Transverse colon (tissue), 4 donors: ENCODE measurements at regions not wholly inside any gene's neighbourhood (a gene's known extent, or its start where the extent isn't known, plus 50 kb on each side); places are given as distances from the start of the nearest gene placed in this dataset.
"Not testable (repeated sequence)": the region's sequence is repeated elsewhere in the genome, so short reads cannot be mapped to it uniquely, and the experiment has no call there.

Source experiments
- DNase-seq: peaks from one replicate; pipeline ENCODE4 v3.0.0-alpha.2; 2019
- H3K27ac ChIP-seq, 4 donors: fragments of 200-600 bp; sonication (generic); 2 replicates each; pipeline ENCODE4 v1.5.1; 2016 to 2018; ENCODE audit warnings: inconsistent platforms in 4 of 4
- H3K27me3 ChIP-seq: fragments of 200-600 bp; sonication (generic); 2 replicates; pipeline ENCODE4 v1.5.1; 2017; ENCODE audit warnings: inconsistent platforms
- H3K36me3 ChIP-seq, 4 donors: fragments of 200-600 bp; sonication (generic); 2 replicates each; pipeline ENCODE4 v1.5.1; 2017 to 2019; ENCODE audit warnings: inconsistent platforms in 4 of 4
- H3K4me1 ChIP-seq, 4 donors: fragments of 200-600 bp; sonication (generic); 2 replicates each; pipeline ENCODE4 v1.5.1; 2017 to 2020; ENCODE audit warnings: inconsistent platforms in 4 of 4
- H3K4me3 ChIP-seq, 4 donors: fragments of 200-600 bp; sonication (generic); 1 replicate in 1 of 4; 2 replicates in 3 of 4; pipeline versions ENCODE4 v1.5.1 to v1.6.1; 2017 to 2019; ENCODE audit warnings: inconsistent platforms in 4 of 4
- H3K9me3 ChIP-seq, 2 donors: fragments of 200-600 bp; sonication (generic); 2 replicates each; pipeline ENCODE4 v1.5.1; 2017 to 2019; ENCODE audit warnings: inconsistent platforms in 2 of 2
- EP300 ChIP-seq: sonication (generic); formaldehyde crosslinking; IDR thresholded peaks from one replicate; pipeline ENCODE4 v1.6.1; 2017; ENCODE audit warnings: antibody characterized with exemption, low read depth
- POLR2A ChIP-seq: fragments of 450-650 bp; IDR thresholded peaks from one replicate; pipeline ENCODE4 v1.6.1; 2016; ENCODE audit warnings: antibody characterized with exemption, mild to moderate bottlenecking, moderate library complexity
- POLR2AphosphoS5 ChIP-seq, 3 donors: sonication (generic); formaldehyde crosslinking; IDR thresholded peaks; one replicate each; pipeline ENCODE4 v1.6.1; 2016; ENCODE audit warnings: antibody characterized with exemption in 3 of 3
- WGBS, 2 donors: methylation state at CpG; one replicate each; pipeline ENCODE4 v1.1.5; 2018; ENCODE audit warnings: low coverage in 1 of 2; 5-methylcytosine and 5-hydroxymethylcytosine counted together
- in situ Hi-C, 4 donors: fragments of 200-750 bp; cut with MboI; loops; one replicate each; pipeline versions ENCODE4 v1.15.0 to v1.15.1; 2017; ENCODE audit warnings: low sequenced_read_pairs in 3 of 4, low pct_ligation_motif_present in 1 of 4, low pct_unique_long_range_greater_than_20kb in 1 of 4
- intact Hi-C: fragments of 100-400 bp; cut with DNase I; formaldehyde crosslinking; loops from one replicate; pipeline ENCODE4 v1.15.1; 2023; ENCODE audit warnings: low total_unique reads
- TF ChIP-seq, protein P1 (sequence below), 5 experiments: fragments of 200-600 bp in 3 of 5; fragments of 450-650 bp in 2 of 5; sonication (generic) in 3 of 5; IDR thresholded peaks; 1 replicate in 2 of 5; 2 replicates in 3 of 5; pipeline ENCODE4 v1.5.1; 2016 to 2017; ENCODE audit warnings: antibody characterized with exemption in 5 of 5, inconsistent platforms in 3 of 5, mild to moderate bottlenecking in 2 of 5, moderate library complexity in 1 of 5

DNA sequence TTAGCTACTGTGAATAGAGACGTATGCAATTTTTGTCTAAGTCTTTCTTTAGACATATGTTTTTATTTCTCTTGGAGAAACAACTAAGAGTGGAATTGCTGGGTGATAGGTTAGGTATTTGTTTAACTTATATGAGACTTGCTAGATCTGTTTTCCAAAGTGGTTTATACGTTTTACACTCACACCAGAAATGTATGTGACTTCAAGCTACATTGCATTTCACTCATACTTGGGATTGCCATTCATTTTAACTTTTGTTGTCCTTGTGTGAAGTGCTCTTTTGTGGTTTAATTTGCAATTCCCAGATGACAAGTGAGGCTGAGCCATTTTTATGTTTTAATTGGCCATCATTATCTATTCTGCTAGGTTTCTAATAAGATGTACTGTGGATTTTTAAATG, 817.2 kb downstream of the GLUD2 start:
- intact Hi-C loops: no loop called here
- no peaks in the 10 kb centered on the region for H3K4me1 ChIP-seq
- no peak for DNase-seq
- no peaks in the 10 kb centered on the region for H3K36me3 ChIP-seq
- in situ Hi-C loops: no loop called here
- TF ChIP-seq POLR2AphosphoS5 (IDR thresholded peaks at IDR 0.05): no peak
- TF ChIP-seq POLR2A: no peak
- TF ChIP-seq, protein P1, sequence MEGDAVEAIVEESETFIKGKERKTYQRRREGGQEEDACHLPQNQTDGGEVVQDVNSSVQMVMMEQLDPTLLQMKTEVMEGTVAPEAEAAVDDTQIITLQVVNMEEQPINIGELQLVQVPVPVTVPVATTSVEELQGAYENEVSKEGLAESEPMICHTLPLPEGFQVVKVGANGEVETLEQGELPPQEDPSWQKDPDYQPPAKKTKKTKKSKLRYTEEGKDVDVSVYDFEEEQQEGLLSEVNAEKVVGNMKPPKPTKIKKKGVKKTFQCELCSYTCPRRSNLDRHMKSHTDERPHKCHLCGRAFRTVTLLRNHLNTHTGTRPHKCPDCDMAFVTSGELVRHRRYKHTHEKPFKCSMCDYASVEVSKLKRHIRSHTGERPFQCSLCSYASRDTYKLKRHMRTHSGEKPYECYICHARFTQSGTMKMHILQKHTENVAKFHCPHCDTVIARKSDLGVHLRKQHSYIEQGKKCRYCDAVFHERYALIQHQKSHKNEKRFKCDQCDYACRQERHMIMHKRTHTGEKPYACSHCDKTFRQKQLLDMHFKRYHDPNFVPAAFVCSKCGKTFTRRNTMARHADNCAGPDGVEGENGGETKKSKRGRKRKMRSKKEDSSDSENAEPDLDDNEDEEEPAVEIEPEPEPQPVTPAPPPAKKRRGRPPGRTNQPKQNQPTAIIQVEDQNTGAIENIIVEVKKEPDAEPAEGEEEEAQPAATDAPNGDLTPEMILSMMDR (IDR thresholded peaks at IDR 0.05): no peak
- no peak for TF ChIP-seq EP300
- WGBS, 2 donors: 35 to 60% methylated on average over 1 to 2 of the region's 2 CpGs
- H3K27me3 ChIP-seq: no peaks in the 10 kb centered on the region
- no peaks in the 10 kb centered on the region for H3K9me3 ChIP-seq
- H3K4me3 ChIP-seq: no peak overlapping the region
- no peak overlapping the region for H3K27ac ChIP-seq

DNA sequence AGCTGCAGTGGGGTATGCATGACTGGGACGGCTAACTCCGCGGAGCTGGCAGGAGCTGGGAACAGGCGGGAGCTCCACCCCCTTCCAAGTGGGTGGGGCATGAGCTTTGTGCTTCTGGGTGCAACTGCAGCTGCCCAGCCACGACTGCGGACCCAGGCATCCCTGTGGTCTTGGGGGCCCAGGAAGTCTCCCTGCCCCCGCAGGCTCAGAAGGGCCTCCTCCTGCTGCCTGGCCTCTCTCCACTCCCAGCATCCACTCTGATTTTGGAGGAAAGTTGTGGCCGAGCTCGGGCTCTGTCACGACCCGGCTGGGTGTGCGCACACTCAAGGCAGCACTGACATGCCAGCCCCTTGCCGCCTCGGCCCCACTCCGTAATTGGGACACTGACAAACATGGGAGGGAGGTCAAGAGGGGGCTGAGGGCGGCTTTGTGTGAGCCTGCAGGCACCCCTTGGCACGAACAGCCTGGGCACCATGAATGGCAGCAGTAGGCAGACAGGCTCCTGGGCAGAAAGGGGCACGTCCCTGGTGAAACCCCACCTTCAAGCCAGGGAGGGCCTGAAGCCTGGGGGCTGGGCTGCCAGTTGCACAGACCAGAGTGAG, 822.6 kb downstream of the GLUD2 start:
- Histone ChIP-seq H3K4me1 (no peaks in the 10 kb centered on the region), H3K27me3 (no peaks in the 10 kb centered on the region), H3K36me3 (no peaks in the 10 kb centered on the region), H3K4me3 (no peak overlapping the region), H3K9me3 (no peaks in the 10 kb centered on the region), H3K27ac (no peak overlapping the region)
- intact Hi-C loops (no loop called here), in situ Hi-C loops (no loop called here)
- DNase-seq: no peak
- whole genome bisulfite sequencing, 2 donors: 91% methylated on average over 16 of the region's 18 CpGs; no CpG with 5 or more reads in 1 of the 2 donors
- no peak for TF ChIP-seq POLR2A
- TF ChIP-seq POLR2AphosphoS5 (IDR thresholded peaks at IDR 0.05): no peak

DNA sequence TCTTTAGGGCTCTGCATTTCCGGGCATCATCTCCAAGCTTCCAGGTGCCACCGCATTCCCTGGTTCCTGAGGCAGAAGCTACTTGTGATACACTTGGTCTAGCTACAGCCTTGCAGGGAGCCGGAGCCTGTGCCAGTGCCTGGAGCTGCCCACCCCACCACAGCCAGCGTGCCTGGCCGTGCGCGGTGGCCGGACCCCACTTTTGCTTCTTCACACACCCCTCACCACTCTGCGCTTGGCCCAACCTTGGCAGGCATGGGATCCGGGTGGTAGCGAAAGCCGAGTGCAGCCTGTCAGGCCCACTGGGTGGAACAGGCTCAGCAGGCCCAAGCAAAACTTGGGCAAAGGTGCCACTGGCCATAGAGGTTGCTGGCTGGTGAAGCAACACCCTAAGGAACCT, 823.7 kb downstream of the GLUD2 start:
- H3K9me3 ChIP-seq: no peaks in the 10 kb centered on the region
- DNase-seq: no peak
- no peak overlapping the region for H3K4me3 ChIP-seq
- H3K4me1 ChIP-seq: no peaks in the 10 kb centered on the region
- 99% methylated on average over 11 of the region's 12 CpGs; no CpG with 5 or more reads in 1 of the 2 donors for WGBS, 2 donors
- no peak overlapping the region for H3K27ac ChIP-seq
- in situ Hi-C loops (no loop called here), intact Hi-C loops (no loop called here)
- no peaks in the 10 kb centered on the region for H3K36me3 ChIP-seq
- no peak for TF ChIP-seq POLR2AphosphoS5 (IDR thresholded peaks at IDR 0.05)
- TF ChIP-seq, protein P1 (IDR thresholded peaks at IDR 0.05): no peak
- TF ChIP-seq EP300: no peak
- no peak for TF ChIP-seq POLR2A
- no peaks in the 10 kb centered on the region for H3K27me3 ChIP-seq

DNA sequence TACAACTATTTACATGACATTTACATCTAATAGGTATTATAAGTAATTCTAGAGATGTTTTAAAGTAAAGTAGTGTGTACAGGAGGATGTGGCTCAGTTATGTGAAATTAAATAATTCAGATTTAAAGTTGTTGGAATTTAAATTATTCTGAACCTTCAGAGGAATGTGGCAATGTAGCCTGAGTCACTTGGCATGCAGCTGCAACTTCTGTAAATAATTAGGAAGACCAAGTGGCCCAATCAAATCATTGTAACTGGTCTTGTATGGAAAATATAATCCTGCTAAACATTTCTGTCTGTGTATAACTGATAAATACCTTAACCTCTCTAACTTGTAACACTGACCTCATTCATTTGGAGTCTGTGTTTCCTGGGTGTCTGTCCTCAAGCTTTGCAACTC, 828.9 kb downstream of the GLUD2 start:
- Histone ChIP-seq H3K4me1 (no peaks in the 10 kb centered on the region), H3K4me3 (no peak overlapping the region), H3K27me3 (no peaks in the 10 kb centered on the region), H3K36me3 (no peaks in the 10 kb centered on the region), H3K9me3 (no peaks in the 10 kb centered on the region), H3K27ac (no peak overlapping the region)
- in situ Hi-C loops (no loop called here), intact Hi-C loops (no loop called here)
- TF ChIP-seq EP300 (no peak), POLR2A (no peak), POLR2AphosphoS5 (IDR thresholded peaks at IDR 0.05) (no peak)
- TF ChIP-seq, protein P1 (IDR thresholded peaks at IDR 0.05): no peak
- DNase-seq: no peak

DNA sequence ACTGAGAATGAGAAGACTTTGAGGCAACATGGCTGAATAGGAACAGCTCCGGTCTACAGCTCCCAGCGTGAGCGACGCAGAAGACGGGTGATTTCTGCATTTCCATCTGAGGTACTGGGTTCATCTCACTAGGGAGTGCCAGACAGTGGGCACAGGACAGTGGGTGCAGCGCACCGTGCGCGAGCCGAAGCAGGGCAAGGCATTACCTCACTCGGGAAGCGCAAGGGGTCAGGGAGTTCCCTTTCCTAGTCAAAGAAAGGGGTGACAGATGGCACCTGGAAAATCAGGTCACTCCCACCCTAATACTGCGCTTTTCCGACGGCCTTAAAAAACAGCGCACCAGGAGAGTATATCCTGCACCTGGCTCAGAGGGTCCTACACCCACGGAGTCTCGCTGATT, 829.9 kb downstream of the GLUD2 start:
- H3K27me3 ChIP-seq, H3K9me3 ChIP-seq, H3K36me3 ChIP-seq, intact Hi-C loops, H3K27ac ChIP-seq, in situ Hi-C loops, DNase-seq, H3K4me3 ChIP-seq, H3K4me1 ChIP-seq: not testable (repeated sequence)
- WGBS, 2 donors: 88% methylated on average over 18 of the region's 18 CpGs; no CpG with 5 or more reads in 1 of the 2 donors
